Calu3 (cell line): ENCODE measurements at regions not wholly inside any gene's neighbourhood (a gene's known extent, or its start where the extent isn't known, plus 50 kb on each side); places are given as distances from the start of the nearest gene placed in this dataset.
A peak's percentile ranks its signal among the peaks of the same experiment; 100 is the strongest.

ENCODE experiments used
- BruUV-seq: library from RNA; stranded (reverse); fragments of 400-500 nt; replicated peaks from 2 replicates; lab custom pipeline; 2021; lab: Mats Ljungman, UMichigan
- CTCF ChIA-PET: fragments of 300-600 bp; sonication (Branson Sonifier 250); formaldehyde crosslinking; loops from one replicate; lab custom pipeline; 2022; ENCODE audit warnings: antibody characterized with exemption; lab: Charles Lee
- DNase-seq: peaks from one replicate; pipeline ENCODE4 v3.0.0; 2022
- H3K27ac Mint-ChIP-seq: one replicate; pipeline ENCODE4 v1.8.0; 2022; ENCODE audit warnings: mixed read lengths; ENCODE audit not compliant: unreplicated experiment
- H3K27me3 Mint-ChIP-seq: one replicate; pipeline ENCODE4 v1.8.0; 2022; ENCODE audit warnings: mixed read lengths; ENCODE audit not compliant: unreplicated experiment
- H3K36me3 Mint-ChIP-seq: one replicate; pipeline ENCODE4 v1.8.0; 2022; ENCODE audit warnings: mild to moderate bottlenecking, moderate library complexity, mixed read lengths; ENCODE audit not compliant: insufficient read depth, unreplicated experiment
- H3K4me1 Mint-ChIP-seq: one replicate; pipeline ENCODE4 v1.8.0; 2022; ENCODE audit warnings: mild to moderate bottlenecking, low read depth, mixed read lengths; ENCODE audit not compliant: unreplicated experiment
- H3K4me3 Mint-ChIP-seq: one replicate; pipeline ENCODE4 v1.8.0; 2022; ENCODE audit warnings: mild to moderate bottlenecking, low read depth, moderate library complexity, mixed read lengths; ENCODE audit not compliant: unreplicated experiment
- H3K9me3 Mint-ChIP-seq: one replicate; pipeline ENCODE4 v1.8.0; 2022; ENCODE audit warnings: low read depth, mixed read lengths; ENCODE audit not compliant: unreplicated experiment
- CTCF ChIP-seq: fragments of 200-600 bp; IDR thresholded peaks from one replicate; pipeline ENCODE4 v1.8.0; 2022; ENCODE audit warnings: antibody characterized with exemption; ENCODE audit not compliant: unreplicated experiment
- intact Hi-C: fragments of 100-400 bp; cut with micrococcal nuclease; formaldehyde crosslinking; loops from one replicate; pipeline ENCODE4 v1.10.0; 2022; ENCODE audit not compliant: unreplicated experiment

DNA sequence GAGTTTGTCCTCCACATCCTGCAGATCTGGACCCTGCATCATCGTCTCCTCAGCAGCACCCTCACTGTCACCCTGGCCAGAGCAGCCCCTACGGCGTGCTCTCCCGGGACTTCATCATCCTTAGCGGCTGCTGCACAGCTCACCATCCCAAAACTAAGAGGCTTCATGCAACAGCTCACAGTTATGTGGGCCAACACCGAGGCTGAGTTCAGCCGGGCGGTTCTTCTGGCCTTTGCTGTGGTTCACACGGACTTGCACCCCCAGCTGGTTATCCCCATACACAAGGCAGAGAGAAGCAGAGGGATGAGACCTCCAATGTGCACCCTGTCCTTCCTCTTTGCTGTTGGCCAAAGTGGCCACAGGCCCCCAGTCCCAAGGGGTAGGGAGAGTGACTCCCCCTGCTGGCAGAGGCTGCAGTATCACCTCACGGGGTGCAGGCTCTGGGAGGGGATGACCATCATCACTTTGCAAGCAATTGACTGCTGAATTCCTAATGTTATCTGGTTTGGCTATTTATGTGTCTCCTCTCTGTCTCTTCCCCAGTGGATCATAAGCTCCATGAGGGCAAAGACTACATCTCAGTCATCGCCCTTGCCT is 276.8 kb downstream of the BRD1 start:
- H3K27me3 Mint-ChIP-seq = peaks cover 6% of the 10 kb centered on the region
- H3K27ac Mint-ChIP-seq = no peak overlapping the region
- no peaks in the 10 kb centered on the region for H3K9me3 Mint-ChIP-seq
- BruUV-seq = no TSS peak
- peak; percentile 40 for DNase-seq
- peak; percentile 49 for TF ChIP-seq CTCF
- intact Hi-C loops = no loop called here
- H3K4me1 Mint-ChIP-seq = peaks cover 23% of the 10 kb centered on the region
- H3K36me3 Mint-ChIP-seq = peaks cover 5% of the 10 kb centered on the region
- CTCF ChIA-PET = no interaction called here
- H3K4me3 Mint-ChIP-seq = no peak overlapping the region

- CTCF ChIA-PET = interaction anchor here (1.1 kb wide), 1 partner anchor 68 kb away, joined by 3 read pairs; no protein-coding TSS in a partner anchor
- Mint-ChIP-seq H3K36me3 (peaks cover 5% of the 10 kb centered on the region), H3K4me3 (no peak overlapping the region), H3K27me3 (no peaks in the 10 kb centered on the region), H3K4me1 (peaks cover 23% of the 10 kb centered on the region), H3K27ac (no peak overlapping the region), H3K9me3 (no peaks in the 10 kb centered on the region)
- TF ChIP-seq CTCF = no peak
- no TSS peak for BruUV-seq
- no peak for DNase-seq
- intact Hi-C loops = no loop called here
Observed at GRCh38 chr22:49550141-49550430, 277.6 kb downstream of the BRD1 start.

DNA sequence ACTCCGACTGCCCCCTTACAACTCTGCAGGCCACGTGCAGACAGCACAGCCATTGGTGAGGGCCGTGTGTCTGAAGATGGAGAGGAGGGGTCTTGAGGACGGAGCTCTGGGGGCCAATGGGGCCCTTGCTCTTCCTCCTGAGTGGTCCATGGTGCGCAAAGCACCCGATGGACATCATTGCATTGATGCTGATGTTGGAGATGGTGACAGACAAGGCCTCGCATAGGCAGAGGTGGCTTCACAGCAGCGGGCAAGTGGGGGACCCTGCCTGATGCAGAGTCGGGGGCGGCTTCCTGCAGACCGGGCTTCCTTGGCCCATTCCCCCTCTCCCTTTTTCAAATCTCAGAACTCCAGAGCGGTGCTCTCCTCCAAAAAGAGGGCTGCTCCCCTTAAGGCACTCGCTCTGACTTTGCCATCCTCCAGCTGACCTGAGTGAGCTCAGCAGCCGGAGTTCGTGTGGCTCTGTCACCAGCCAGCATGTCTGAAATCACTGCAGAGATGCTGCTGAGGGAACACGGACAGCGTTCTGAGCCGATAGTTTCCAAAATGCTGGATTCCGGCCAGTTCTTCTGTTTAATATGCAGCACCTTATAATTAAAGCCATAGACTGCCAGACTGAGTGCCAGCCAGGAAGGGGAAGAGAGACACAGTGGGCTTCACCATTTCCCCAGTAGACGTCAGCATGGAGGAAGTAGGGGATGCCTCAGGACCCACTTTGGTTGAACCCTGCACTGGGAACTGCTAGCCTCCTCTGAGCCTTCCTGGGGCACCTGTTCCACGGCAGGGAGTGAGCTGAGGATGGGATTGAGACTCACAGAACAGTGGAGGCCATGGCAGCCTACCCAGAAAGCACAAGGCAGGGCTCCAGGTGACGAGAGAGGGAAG is 278.2 kb downstream of the BRD1 start:
- intact Hi-C loops = loop anchor here (2.0 to 5.0 kb wide), 2 partner anchors 47 to 117 kb away; no protein-coding TSS in a partner anchor
- peak overlapping the region; percentile 43 for H3K4me3 Mint-ChIP-seq
- CTCF ChIA-PET = interaction anchor here (1.1 kb wide), 1 partner anchor 68 kb away, joined by 3 read pairs; no protein-coding TSS in a partner anchor
- DNase-seq = no peak
- TF ChIP-seq CTCF = no peak
- BruUV-seq = no TSS peak
- H3K36me3 Mint-ChIP-seq = peaks cover 5% of the 10 kb centered on the region
- H3K27ac Mint-ChIP-seq = no peak overlapping the region
- no peaks in the 10 kb centered on the region for H3K9me3 Mint-ChIP-seq
- H3K4me1 Mint-ChIP-seq = peaks cover 23% of the 10 kb centered on the region
- no peaks in the 10 kb centered on the region for H3K27me3 Mint-ChIP-seq

- TF ChIP-seq CTCF = peak; percentile 21
- Mint-ChIP-seq H3K4me3 (peak overlapping the region; percentile 43), H3K27me3 (no peaks in the 10 kb centered on the region), H3K27ac (peak overlapping the region; percentile 41), H3K4me1 (peaks cover 23% of the 10 kb centered on the region), H3K36me3 (peaks cover 5% of the 10 kb centered on the region), H3K9me3 (no peaks in the 10 kb centered on the region)
- no TSS peak for BruUV-seq
- intact Hi-C loops = loop anchor here (1.0 to 5.0 kb wide), 3 partner anchors 46 to 116 kb away; no protein-coding TSS in a partner anchor
- CTCF ChIA-PET = interaction anchor here (0.5 to 1.2 kb wide), 10 partner anchors 23 to 383 kb away, joined by 3 to 5 read pairs (median 3); no protein-coding TSS in a partner anchor
- peak; percentile 57 for DNase-seq
Observed at GRCh38 chr22:49548356-49549202, 279.1 kb downstream of the BRD1 start.
